SK-N-MC (cell line): ENCODE measurements at regions not wholly inside any gene's neighbourhood (a gene's known extent, or its start where the extent isn't known, plus 50 kb on each side); places are given as distances from the start of the nearest gene placed in this dataset.
"Not testable (repeated sequence)": the region's sequence is repeated elsewhere in the genome, so short reads cannot be mapped to it uniquely, and the experiment has no call there.

Experiments
- DNase-seq: peaks from one replicate; pipeline ENCODE4 v3.0.0-alpha.2; 2011; ENCODE audit warnings: low read depth, low spot score
- H3K27ac ChIP-seq: fragments of 200-600 bp; sonication (generic); 2 replicates; pipeline ENCODE4 v1.5.1; 2016; ENCODE audit warnings: mixed run types
- H3K36me3 ChIP-seq: fragments of 200-600 bp; sonication (generic); 2 replicates; pipeline ENCODE4 v1.6.1; 2017; ENCODE audit warnings: antibody characterized with exemption, low read length, mixed read lengths; ENCODE audit not compliant: insufficient read depth
- H3K4me3 ChIP-seq: fragments of 200-600 bp; sonication (generic); 2 replicates; pipeline ENCODE4 v1.5.1; 2016
- H3K9ac ChIP-seq: fragments of 200-600 bp; sonication (generic); 2 replicates; pipeline ENCODE4 v1.8.0; 2017; ENCODE audit warnings: mixed run types, mixed read lengths; ENCODE audit not compliant: insufficient read length
- H3K9me3 ChIP-seq: fragments of 200-600 bp; sonication (generic); 2 replicates; pipeline ENCODE4 v1.6.1; 2017; ENCODE audit warnings: low read depth, mild to moderate bottlenecking, antibody characterized with exemption, low read length, moderate library complexity, mixed read lengths
- EZH2 ChIP-seq: fragments of 200-600 bp; sonication (generic); IDR thresholded peaks from one replicate; pipeline ENCODE4 v1.6.1; 2017; ENCODE audit warnings: antibody characterized with exemption
- FOXP2 ChIP-seq: optimal IDR thresholded peaks from 2 replicates; pipeline ENCODE3; 2011; ENCODE audit warnings: mild to moderate bottlenecking, moderate library complexity; ENCODE audit not compliant: insufficient read depth; ENCODE audit errors: extremely low read length, control extremely low read depth
- POLR2AphosphoS5 ChIP-seq: IDR thresholded peaks from 2 replicates; pipeline ENCODE4 v1.6.1; 2012; ENCODE audit warnings: mild to moderate bottlenecking, low read depth, low read length, borderline replicate concordance

GRCh38 chr4:57187246-57187645 is 77.1 kb upstream of the IGFBP7 start:
- no peak for DNase-seq
- Histone ChIP-seq H3K27ac (no peak overlapping the region), H3K36me3 (no peaks in the 10 kb centered on the region), H3K9me3 (no peaks in the 10 kb centered on the region), H3K9ac (no peak overlapping the region), H3K4me3 (no peak overlapping the region)
- TF ChIP-seq POLR2AphosphoS5, result no peak
- TF ChIP-seq FOXP2, result no peak
- no peak for TF ChIP-seq EZH2

DNA sequence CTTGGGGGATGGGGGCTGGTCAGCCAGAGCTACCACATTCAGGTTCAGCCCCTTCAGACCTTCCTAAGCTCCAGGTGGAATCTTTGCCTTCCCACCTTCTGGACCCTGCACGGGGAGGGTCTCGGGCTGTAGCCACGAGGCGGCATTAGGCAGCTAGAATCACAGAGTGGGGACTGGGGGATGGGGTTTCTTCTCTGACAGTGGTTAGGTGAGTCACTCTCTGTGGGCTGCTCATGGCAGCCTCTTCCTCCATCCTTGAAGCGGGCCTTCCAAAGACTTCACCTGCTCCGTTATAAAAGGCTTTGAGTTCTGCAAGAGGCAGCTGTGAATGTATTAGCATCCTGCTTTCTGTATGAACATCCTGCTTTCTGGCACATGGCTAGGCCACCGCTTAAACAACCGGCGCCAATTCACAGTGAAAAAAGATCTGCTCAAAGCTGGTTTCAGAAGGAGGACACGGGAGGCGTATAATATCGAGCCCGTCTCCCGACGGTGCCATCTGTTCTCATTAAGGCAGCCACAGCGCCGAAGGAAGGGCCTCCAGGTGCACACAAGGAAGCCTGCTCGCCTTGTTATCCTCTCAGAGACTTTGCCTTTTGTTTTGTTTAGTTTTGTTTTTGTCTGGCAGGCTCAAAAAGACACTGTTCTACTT is 74.3 kb upstream of the IGFBP7 start:
- Histone ChIP-seq H3K9ac (no peak overlapping the region), H3K36me3 (no peaks in the 10 kb centered on the region), H3K4me3 (no peak overlapping the region), H3K9me3 (no peaks in the 10 kb centered on the region), H3K27ac (no peak overlapping the region)
- TF ChIP-seq EZH2, result no peak
- no peak for TF ChIP-seq POLR2AphosphoS5
- no peak for TF ChIP-seq FOXP2
- DNase-seq, result no peak

DNA sequence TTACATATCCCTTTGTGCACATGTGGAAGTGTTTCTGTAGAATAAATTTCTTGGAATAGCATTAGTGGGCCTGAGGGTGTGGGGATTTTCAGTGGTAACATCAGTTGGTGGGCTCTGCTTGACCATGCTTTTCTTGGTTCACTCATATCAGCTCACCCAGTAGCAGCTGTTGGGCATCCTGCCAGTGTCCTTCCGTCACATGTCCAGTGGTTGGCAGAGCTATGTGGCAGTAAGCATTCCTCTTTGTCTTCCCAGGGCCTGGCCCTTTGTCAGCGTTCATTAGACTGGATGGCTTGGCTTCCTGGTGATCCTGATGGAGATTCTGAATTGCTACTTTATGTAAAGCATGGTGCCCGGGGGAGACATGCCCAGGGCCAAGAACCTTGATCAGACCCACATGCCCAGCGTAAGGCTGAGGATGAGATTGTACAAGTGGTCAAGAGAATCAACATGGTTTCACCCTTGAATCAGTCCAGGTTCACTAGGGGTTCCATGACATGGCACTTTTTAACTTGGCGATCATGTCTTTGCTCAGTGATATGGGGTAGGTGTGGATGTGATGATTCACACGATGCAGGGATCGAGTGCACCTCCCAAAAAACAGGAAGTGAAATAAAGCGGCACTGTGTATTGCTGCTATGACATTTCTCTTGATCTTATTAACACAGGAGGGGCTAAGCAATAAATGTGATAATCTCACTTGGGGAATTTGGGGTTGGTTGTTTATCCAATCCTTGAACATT is 72.1 kb upstream of the IGFBP7 start:
- TF ChIP-seq EZH2 (no peak), POLR2AphosphoS5 (no peak)
- H3K9ac ChIP-seq, result no peak overlapping the region
- H3K9me3 ChIP-seq, result no peaks in the 10 kb centered on the region
- H3K36me3 ChIP-seq, result no peaks in the 10 kb centered on the region
- DNase-seq, result no peak
- H3K27ac ChIP-seq, result no peak overlapping the region
- H3K4me3 ChIP-seq, result no peak overlapping the region

GRCh38 chr4:57173136-57173535 is 63.0 kb upstream of the IGFBP7 start:
- H3K9ac ChIP-seq, H3K9me3 ChIP-seq, H3K4me3 ChIP-seq, DNase-seq, H3K27ac ChIP-seq, H3K36me3 ChIP-seq: not testable (repeated sequence)

DNA sequence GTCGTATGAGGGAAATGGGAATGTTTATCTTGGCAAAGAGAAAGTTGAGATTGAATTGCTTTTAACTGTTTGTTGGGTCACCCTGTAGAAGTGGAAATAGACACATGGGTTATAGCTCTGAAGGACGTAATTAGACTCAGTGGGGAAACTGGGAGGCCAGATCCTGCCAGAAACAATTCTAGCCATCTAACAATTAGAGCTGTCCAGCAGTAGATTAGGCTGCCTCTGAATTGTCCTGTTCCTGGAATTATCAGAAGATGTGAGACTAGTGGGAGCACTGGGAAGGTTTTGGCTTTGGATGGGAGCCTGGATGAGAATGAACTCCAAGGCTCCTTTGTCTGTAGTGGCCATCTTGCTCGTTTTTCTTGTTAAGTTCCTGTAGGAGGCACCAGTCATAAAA is 61.9 kb upstream of the IGFBP7 start:
- Histone ChIP-seq H3K27ac (no peak overlapping the region), H3K9ac (no peak overlapping the region), H3K4me3 (no peak overlapping the region), H3K36me3 (no peaks in the 10 kb centered on the region), H3K9me3 (no peaks in the 10 kb centered on the region)
- no peak for DNase-seq
- TF ChIP-seq EZH2 (no peak), FOXP2 (no peak), POLR2AphosphoS5 (no peak)

- Histone ChIP-seq H3K27ac (no peak overlapping the region), H3K9ac (no peak overlapping the region), H3K36me3 (no peaks in the 10 kb centered on the region), H3K4me3 (no peak overlapping the region), H3K9me3 (no peaks in the 10 kb centered on the region)
- DNase-seq, result no peak
- no peak for TF ChIP-seq POLR2AphosphoS5
- TF ChIP-seq EZH2, result no peak
- TF ChIP-seq FOXP2, result no peak
Measured at GRCh38 chr4:57168982-57169381, 58.8 kb upstream of the IGFBP7 start.

DNA sequence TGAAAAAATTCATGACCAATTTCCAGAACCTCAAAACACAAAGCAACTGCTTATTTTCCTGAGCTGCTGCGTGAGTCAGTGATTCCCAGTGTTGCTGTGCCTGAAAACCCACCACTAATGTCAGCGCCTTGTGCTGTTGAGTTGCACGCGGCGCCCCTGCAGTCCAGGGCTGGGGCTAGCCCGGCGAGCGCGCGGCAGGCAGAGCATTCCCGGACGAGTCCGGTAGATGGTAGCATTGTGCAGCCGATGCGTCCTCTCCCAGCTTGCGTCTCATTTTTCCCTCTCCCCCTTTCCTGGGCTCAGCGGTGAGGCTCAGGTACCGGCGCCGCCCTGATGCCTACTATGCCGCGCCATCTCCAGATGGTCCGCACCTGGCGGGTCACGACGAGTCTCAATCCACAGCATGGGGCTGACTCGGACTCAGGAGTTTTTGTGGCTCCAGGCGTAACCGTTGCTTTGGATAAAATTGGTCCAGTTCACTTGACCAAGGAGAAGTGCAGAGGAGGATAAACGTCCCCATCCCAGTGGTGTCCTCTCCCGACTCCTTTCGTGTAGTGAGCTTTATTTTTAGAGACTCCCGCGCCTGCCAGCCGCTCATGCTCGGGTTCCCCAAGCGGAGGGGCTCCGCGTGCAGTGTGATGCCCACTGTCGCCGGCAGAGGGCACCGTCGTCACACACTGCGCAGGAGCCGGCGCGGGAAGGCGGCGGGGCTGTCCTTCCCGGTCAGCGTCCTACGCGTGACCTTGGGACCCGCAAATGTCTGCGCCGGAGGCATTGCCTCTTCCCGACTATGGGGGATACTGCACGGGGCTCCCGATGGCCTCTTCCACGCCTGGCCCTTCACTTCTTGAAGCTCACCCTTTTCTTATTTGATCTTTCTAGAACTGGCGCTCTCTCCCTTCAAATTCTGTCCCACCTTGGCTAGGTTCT is 53.6 kb upstream of the IGFBP7 start:
- Histone ChIP-seq H3K9me3 (no peaks in the 10 kb centered on the region), H3K36me3 (no peaks in the 10 kb centered on the region), H3K9ac (peak overlapping the region; percentile 40), H3K4me3 (peak overlapping the region; percentile 86), H3K27ac (no peak overlapping the region)
- no peak for TF ChIP-seq FOXP2
- TF ChIP-seq POLR2AphosphoS5, result no peak
- TF ChIP-seq EZH2, result no peak
- no peak for DNase-seq

- no peak for TF ChIP-seq POLR2AphosphoS5
- no peak for TF ChIP-seq EZH2
- H3K9ac ChIP-seq, result no peak overlapping the region
- no peaks in the 10 kb centered on the region for H3K36me3 ChIP-seq
- no peak for DNase-seq
- H3K27ac ChIP-seq, result no peak overlapping the region
- H3K9me3 ChIP-seq, result no peaks in the 10 kb centered on the region
- no peak overlapping the region for H3K4me3 ChIP-seq
Measured at GRCh38 chr4:57162499-57163019, 52.4 kb upstream of the IGFBP7 start.
